Tibial nerve (tissue), 4 donors: ENCODE measurements at regions not wholly inside any gene's neighbourhood (a gene's known extent, or its start where the extent isn't known, plus 50 kb on each side); places are given as distances from the start of the nearest gene placed in this dataset.

ENCODE experiments used
- EP300 ChIP-seq, 2 donors: sonication (generic); formaldehyde crosslinking; IDR thresholded peaks; one replicate each; pipeline ENCODE4 v1.6.1; 2017; ENCODE audit warnings: antibody characterized with exemption in 2 of 2, mild to moderate bottlenecking in 1 of 2
- TF ChIP-seq, protein P1 (sequence below), 5 experiments: fragments of 200-600 bp in 3 of 5; fragments of 450-650 bp in 2 of 5; sonication (generic) in 3 of 5; IDR thresholded peaks; one replicate each; pipeline ENCODE4 v1.5.1; 2016 to 2019; ENCODE audit warnings: antibody characterized with exemption in 5 of 5, mild to moderate bottlenecking in 3 of 5, moderate library complexity in 2 of 5

DNA sequence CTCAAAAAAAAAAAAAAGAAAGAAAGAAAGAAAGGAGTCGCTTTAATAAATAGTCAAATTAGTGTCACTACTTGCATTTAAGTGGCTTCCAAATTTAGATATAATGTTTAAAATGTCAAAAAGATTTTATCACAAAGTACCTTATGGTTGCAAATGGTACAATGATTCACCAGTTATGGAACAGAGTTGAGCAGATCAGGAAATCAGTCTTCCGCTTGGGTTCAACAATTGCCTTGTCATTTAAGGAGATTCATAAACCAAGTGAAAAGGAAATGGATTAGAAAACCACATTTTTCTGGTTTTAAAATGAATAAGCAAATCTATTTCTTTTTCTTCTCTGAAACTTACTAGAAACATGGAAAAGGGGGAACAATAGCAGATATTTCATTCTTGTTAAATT is 94.8 kb upstream of the PTPRT start:
- TF ChIP-seq, protein P1, sequence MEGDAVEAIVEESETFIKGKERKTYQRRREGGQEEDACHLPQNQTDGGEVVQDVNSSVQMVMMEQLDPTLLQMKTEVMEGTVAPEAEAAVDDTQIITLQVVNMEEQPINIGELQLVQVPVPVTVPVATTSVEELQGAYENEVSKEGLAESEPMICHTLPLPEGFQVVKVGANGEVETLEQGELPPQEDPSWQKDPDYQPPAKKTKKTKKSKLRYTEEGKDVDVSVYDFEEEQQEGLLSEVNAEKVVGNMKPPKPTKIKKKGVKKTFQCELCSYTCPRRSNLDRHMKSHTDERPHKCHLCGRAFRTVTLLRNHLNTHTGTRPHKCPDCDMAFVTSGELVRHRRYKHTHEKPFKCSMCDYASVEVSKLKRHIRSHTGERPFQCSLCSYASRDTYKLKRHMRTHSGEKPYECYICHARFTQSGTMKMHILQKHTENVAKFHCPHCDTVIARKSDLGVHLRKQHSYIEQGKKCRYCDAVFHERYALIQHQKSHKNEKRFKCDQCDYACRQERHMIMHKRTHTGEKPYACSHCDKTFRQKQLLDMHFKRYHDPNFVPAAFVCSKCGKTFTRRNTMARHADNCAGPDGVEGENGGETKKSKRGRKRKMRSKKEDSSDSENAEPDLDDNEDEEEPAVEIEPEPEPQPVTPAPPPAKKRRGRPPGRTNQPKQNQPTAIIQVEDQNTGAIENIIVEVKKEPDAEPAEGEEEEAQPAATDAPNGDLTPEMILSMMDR (IDR thresholded peaks at IDR 0.05): no peak
- TF ChIP-seq EP300 (IDR thresholded peaks at IDR 0.05): no peak
